ENCODE measurements at regions not wholly inside any gene's neighbourhood (a gene's known extent, or its start where the extent isn't known, plus 50 kb on each side); places are given as distances from the start of the nearest gene placed in this dataset.

GRCh38 chr14:99064262-99064954, 207.6 kb downstream of the BCL11B start:
- Histone ChIP-seq H3K27ac (ENCODE audit: extremely low read length, insufficient read depth, low read length) (no peak overlapping the region), H3K4me1 (ENCODE audit: insufficient read depth, low read length) (no peaks in the 10 kb centered on the region), H4K20me1 (ENCODE audit: insufficient read depth, low read length) (no peaks in the 10 kb centered on the region), H3K27me3 (ENCODE audit: control insufficient read depth in 1 of 2, insufficient read depth in 2 of 2, low read length in 2 of 2) (peaks cover 1 to 5% of the 10 kb centered on the region in 2 experiments; a peak in 1 of 5 replicates), H3K9me3 (ENCODE audit: low read length) (peaks cover 7% of the 10 kb centered on the region; the same call in 1 of the 2 replicates), H3K79me2 (ENCODE audit: insufficient read depth, low read length) (no peaks in the 10 kb centered on the region), H3K4me3 (replicated peaks in 1 of 3; ENCODE audit: insufficient read depth in 1 of 3, low read depth in 2 of 3, low read length in 3 of 3) (no peak overlapping the region), H3K4me2 (ENCODE audit: low read depth, low read length) (no peak overlapping the region), H3K36me3 (replicated peaks in 1 of 2; ENCODE audit: control insufficient read depth in 1 of 2, insufficient read depth in 2 of 2, low read length in 2 of 2) (no peaks in the 10 kb centered on the region), H2AFZ (ENCODE audit: low read length) (no peak overlapping the region), H3K9ac (ENCODE audit: insufficient read depth, low read depth, low read length) (no peak overlapping the region)
- ChIA-PET CTCF (ENCODE audit: low intra/inter-chr PET ratio, low total read pairs) (no interaction called here), POLR2A (no interaction called here)
- in situ Hi-C loops (cut with HindIII; ENCODE audit: extremely low pct_ligation_motif_present, low pct_unique_long_range_greater_than_20kb), result no loop called here
- FAIRE-seq (no peak), DNase-seq (ENCODE audit: low spot score) (no peak), ATAC-seq (no peak)
- BruUV-seq (replicated peaks), result no TSS peak
- intact Hi-C loops (cut with micrococcal nuclease; ENCODE audit: unreplicated experiment), result no loop called here
- 5% methylated on average over 8 of the region's 9 CpGs for WGBS (ENCODE audit: low lambda C conversion rate)
- TF ChIP-seq ATF5 (CRISPR knock-in tag; IDR thresholded peaks at IDR 0.05; ENCODE audit: low read depth) (no peak), ZNF468 (CRISPR knock-in tag; IDR thresholded peaks at IDR 0.05) (no peak), ZFP62 (CRISPR knock-in tag; IDR thresholded peaks at IDR 0.05) (no peak), NFKB2 (CRISPR knock-in tag; IDR thresholded peaks at IDR 0.05; ENCODE audit: borderline replicate concordance) (no peak), NCOA5 (CRISPR knock-in tag; IDR thresholded peaks at IDR 0.05) (no peak), CBX5 (CRISPR knock-in tag; IDR thresholded peaks at IDR 0.05; ENCODE audit: borderline replicate concordance) (no peak), RCOR2 (CRISPR knock-in tag; IDR thresholded peaks at IDR 0.05) (no peak), ZMYM2 (CRISPR knock-in tag; IDR thresholded peaks at IDR 0.05) (no peak), ZNF691 (CRISPR knock-in tag; IDR thresholded peaks at IDR 0.05; ENCODE audit: borderline replicate concordance, low read depth) (no peak), SMARCC2 (IDR thresholded peaks at IDR 0.05) (no peak), ZC3H13 (CRISPR knock-in tag; IDR thresholded peaks at IDR 0.05) (no peak), SP2 (CRISPR knock-in tag; IDR thresholded peaks at IDR 0.05) (no peak), MBD4 (IDR thresholded peaks at IDR 0.05; ENCODE audit: borderline replicate concordance, low read length) (no peak), NFE2L1 (CRISPR knock-in tag; IDR thresholded peaks at IDR 0.05; ENCODE audit: borderline replicate concordance) (no peak)

Data from HepG2 (cell line).